HepG2 (cell line): ENCODE measurements at regions not wholly inside any gene's neighbourhood (a gene's known extent, or its start where the extent isn't known, plus 50 kb on each side); places are given as distances from the start of the nearest gene placed in this dataset.

ENCODE experiments used
- ATAC-seq: fragments of 200-7000 bp; cut with Tn5 transposase; 3 replicates; pipeline ENCODE4 v1.9.1; 2020; ENCODE audit warnings: mild to moderate bottlenecking, moderate library complexity
- BruUV-seq: library from RNA; stranded (reverse); fragments of 400-500 nt; replicated peaks from 2 replicates; lab custom pipeline; 2021; lab: Mats Ljungman, UMichigan
- CTCF ChIA-PET: fragments of 300-600 bp; formaldehyde crosslinking; extraction: SDS; loops from one replicate; lab custom pipeline; 2021; ENCODE audit warnings: low total read pairs, inconsistent platforms, low intra/inter-chr PET ratio; lab: Yijun Ruan, JAX
- POLR2A ChIA-PET: fragments of 350-600 bp; sonication (Branson Sonifier 250); formaldehyde crosslinking; loops from one replicate; lab custom pipeline; 2020; ENCODE audit warnings: antibody characterized with exemption, inconsistent platforms; lab: Yijun Ruan, JAX
- DNase-seq: peaks from one replicate; pipeline ENCODE4 v3.0.0-alpha.2; 2015; ENCODE audit warnings: low spot score
- FAIRE-seq: peaks from 3 replicates; lab custom pipeline; 2011; peaks lifted over from hg19 to GRCh38; lab: Jason Lieb, UNC
- H2AFZ ChIP-seq: one replicate; pipeline ENCODE4 v1.6.1; 2011; ENCODE audit warnings: low read length, inconsistent platforms
- H3K27ac ChIP-seq: fragments of 300-600 bp; 3 replicates; pipeline ENCODE4 v1.8.0; 2011; ENCODE audit warnings: mixed run types, mild to moderate bottlenecking, mixed read lengths, low read length, inconsistent platforms; ENCODE audit not compliant: insufficient read depth; ENCODE audit errors: extremely low read length
- H3K27me3 ChIP-seq, 2 experiments: fragments of 200-600 bp in 1 of 2; 2 replicates in 1 of 2; 3 replicates in 1 of 2; pipeline versions ENCODE4 v1.6.0 to v1.8.0; 2011; ENCODE audit warnings: low read length in 2 of 2, mild to moderate bottlenecking in 2 of 2, moderate library complexity in 2 of 2, inconsistent platforms in 1 of 2; ENCODE audit not compliant: insufficient read depth in 2 of 2, control insufficient read depth in 1 of 2
- H3K36me3 ChIP-seq, 2 experiments: fragments of 200-600 bp in 1 of 2; replicated peaks in 1 of 2; 2 replicates in 1 of 2; 3 replicates in 1 of 2; pipeline versions ENCODE4 v1.5.1 to v1.8.0; 2011; ENCODE audit warnings: low read length in 2 of 2, inconsistent platforms in 1 of 2; ENCODE audit not compliant: insufficient read depth in 2 of 2, control insufficient read depth in 1 of 2
- H3K4me1 ChIP-seq: 2 replicates; pipeline ENCODE4 v1.5.1; 2012; ENCODE audit warnings: low read length, inconsistent platforms; ENCODE audit not compliant: insufficient read depth
- H3K4me2 ChIP-seq: 2 replicates; pipeline ENCODE4 v1.6.0; 2011; ENCODE audit warnings: low read depth, low read length, inconsistent platforms
- H3K4me3 ChIP-seq, 3 experiments: fragments of 200-600 bp in 1 of 3; sonication (generic), shearing (Covaris generic) in 1 of 3; replicated peaks in 1 of 3; 2 replicates each; pipeline ENCODE4 v1.5.1; 2011 to 2016; ENCODE audit warnings: low read length in 3 of 3, inconsistent platforms in 2 of 3, low read depth in 2 of 3, mild to moderate bottlenecking in 2 of 3, control low read depth in 1 of 3, mixed read lengths in 1 of 3; ENCODE audit not compliant: insufficient read depth in 1 of 3
- H3K79me2 ChIP-seq: one replicate; pipeline ENCODE4 v1.6.1; 2011; ENCODE audit warnings: low read length, inconsistent platforms; ENCODE audit not compliant: insufficient read depth
- H3K9ac ChIP-seq: 2 replicates; pipeline ENCODE4 v1.6.0; 2011; ENCODE audit warnings: mild to moderate bottlenecking, low read depth, low read length, inconsistent platforms; ENCODE audit not compliant: insufficient read depth
- H3K9me3 ChIP-seq: 2 replicates; pipeline ENCODE4 v1.5.1; 2012; ENCODE audit warnings: mild to moderate bottlenecking, low read length
- H4K20me1 ChIP-seq: 2 replicates; pipeline ENCODE4 v1.6.0; 2011; ENCODE audit warnings: inconsistent platforms, mild to moderate bottlenecking, low read length, moderate library complexity; ENCODE audit not compliant: insufficient read depth
- AFF4 ChIP-seq: sonication (generic); formaldehyde crosslinking; IDR thresholded peaks from 2 replicates; pipeline ENCODE4 v1.4.0; 2020; ENCODE audit warnings: missing genetic modification reagents
- CENPX ChIP-seq: sonication (generic); formaldehyde crosslinking; IDR thresholded peaks from 2 replicates; pipeline ENCODE4 v1.9.0; 2021; ENCODE audit warnings: mild to moderate bottlenecking, missing genetic modification reagents, moderate library complexity
- CSRNP1 ChIP-seq: sonication (generic); formaldehyde crosslinking; IDR thresholded peaks from 2 replicates; pipeline ENCODE4 v1.8.1; 2023; ENCODE audit warnings: mild to moderate bottlenecking, missing genetic modification reagents
- ELF4 ChIP-seq: sonication (generic); formaldehyde crosslinking; IDR thresholded peaks from 2 replicates; pipeline ENCODE4 v1.5.0; 2020; ENCODE audit warnings: missing genetic modification reagents, mild to moderate bottlenecking, moderate library complexity, borderline replicate concordance
- GMEB2 ChIP-seq: IDR thresholded peaks from 2 replicates; pipeline ENCODE4 v1.6.1; 2016; ENCODE audit warnings: missing biosample characterization, missing genetic modification reagents, low read depth
- IRX3 ChIP-seq: sonication (generic); formaldehyde crosslinking; IDR thresholded peaks from 2 replicates; pipeline ENCODE4 v1.8.1; 2023; ENCODE audit warnings: mild to moderate bottlenecking, low read depth, missing genetic modification reagents, borderline replicate concordance
- KMT2A ChIP-seq: sonication (generic); formaldehyde crosslinking; IDR thresholded peaks from 2 replicates; pipeline ENCODE4 v1.4.0; 2020; ENCODE audit warnings: missing genetic modification reagents
- NFE2 ChIP-seq: sonication (generic); formaldehyde crosslinking; IDR thresholded peaks from 2 replicates; pipeline ENCODE4 v1.4.0; 2020; ENCODE audit warnings: missing genetic modification reagents
- NONO ChIP-seq, 2 experiments: fragments of 450-650 bp in 1 of 2; sonication (generic) in 1 of 2; formaldehyde crosslinking in 1 of 2; IDR thresholded peaks in 1 of 2; conservative IDR thresholded peaks in 1 of 2; 2 replicates each; pipeline versions ENCODE4 v1.6.1 to v1.8.0; 2017 to 2022; ENCODE audit warnings: mild to moderate bottlenecking in 1 of 2, missing genetic modification reagents in 1 of 2, moderate library complexity in 1 of 2
- PRMT3 ChIP-seq: sonication (generic); formaldehyde crosslinking; IDR thresholded peaks from 2 replicates; pipeline ENCODE4 v1.8.1; 2022; ENCODE audit warnings: low read depth, mild to moderate bottlenecking, moderate library complexity, missing genetic modification reagents, borderline replicate concordance
- ZNF329 ChIP-seq: sonication (generic); formaldehyde crosslinking; IDR thresholded peaks from 2 replicates; pipeline ENCODE4 v1.9.0; 2021; ENCODE audit warnings: low read depth, mild to moderate bottlenecking, missing genetic modification reagents
- ZNF460 ChIP-seq: sonication (generic); formaldehyde crosslinking; IDR thresholded peaks from 2 replicates; pipeline ENCODE4 v1.5.1; 2020; ENCODE audit warnings: missing genetic modification reagents, mild to moderate bottlenecking, borderline replicate concordance
- ZNF576 ChIP-seq: sonication (generic); formaldehyde crosslinking; IDR thresholded peaks from 2 replicates; pipeline ENCODE4 v1.4.0; 2020; ENCODE audit warnings: mild to moderate bottlenecking, missing genetic modification reagents
- WGBS: methylation state at CpG from one replicate; pipeline ENCODE4 v1.1.6; 2017; ENCODE audit warnings: low lambda C conversion rate; 5-methylcytosine and 5-hydroxymethylcytosine counted together
- in situ Hi-C: cut with HindIII; loops from 2 replicates; pipeline ENCODE4 v1.10.0; 2017; ENCODE audit warnings: low pct_unique_long_range_greater_than_20kb; ENCODE audit not compliant: extremely low pct_ligation_motif_present
- intact Hi-C: fragments of 100-400 bp; cut with micrococcal nuclease; formaldehyde crosslinking; loops from one replicate; pipeline ENCODE4 v1.10.0; 2022; ENCODE audit not compliant: unreplicated experiment

- TF ChIP-seq NONO (IDR thresholded peaks at IDR 0.05) (no peak), NONO (CRISPR knock-in tag; conservative IDR thresholded peaks at IDR 0.05) (no peak), KMT2A (no peak), AFF4 (no peak)
Measured at GRCh38 chr2:16177671-16178180, 237.4 kb downstream of the MYCN start (continued).

- no peak for FAIRE-seq
- POLR2A ChIA-PET, result no interaction called here
- no peak for TF ChIP-seq ZNF329 (CRISPR knock-in tag)
- TF ChIP-seq ZNF460, result no peak
- TF ChIP-seq ELF4 (CRISPR knock-in tag), result no peak
- TF ChIP-seq PRMT3 (CRISPR knock-in tag), result no peak
- TF ChIP-seq ZNF576 (CRISPR knock-in tag), result no peak
- TF ChIP-seq CENPX (CRISPR knock-in tag), result no peak
- TF ChIP-seq IRX3, result no peak
- no peak for TF ChIP-seq GMEB2 (CRISPR knock-in tag)
- TF ChIP-seq CSRNP1, result no peak
- no peak for TF ChIP-seq NFE2 (CRISPR knock-in tag)
Measured at GRCh38 chr2:16176971-16177480, 236.7 kb downstream of the MYCN start.

More at GRCh38 chr2:16176971-16177480, 236.7 kb downstream of the MYCN start:
- Histone ChIP-seq H3K27me3 (peaks cover 3 to 23% of the 10 kb centered on the region in 2 experiments; a peak in 3 of 5 replicates), H4K20me1 (no peaks in the 10 kb centered on the region), H3K9ac (no peak overlapping the region), H3K4me2 (no peak overlapping the region), H2AFZ (no peak overlapping the region), H3K27ac (no peak overlapping the region), H3K4me1 (no peaks in the 10 kb centered on the region), H3K9me3 (no peaks in the 10 kb centered on the region), H3K36me3 (no peaks in the 10 kb centered on the region), H3K4me3 (no peak overlapping the region), H3K79me2 (no peaks in the 10 kb centered on the region)
- intact Hi-C loops, result no loop called here
- 63% methylated on average over 9 of the region's 9 CpGs for WGBS
- DNase-seq (no peak), ATAC-seq (no peak)
- BruUV-seq, result no TSS peak
- CTCF ChIA-PET, result no interaction called here
- in situ Hi-C loops, result no loop called here
